ENCODE measurements at regions not wholly inside any gene's neighbourhood (a gene's known extent, or its start where the extent isn't known, plus 50 kb on each side); places are given as distances from the start of the nearest gene placed in this dataset.
A peak's percentile ranks its signal among the peaks of the same experiment; 100 is the strongest.

DNA sequence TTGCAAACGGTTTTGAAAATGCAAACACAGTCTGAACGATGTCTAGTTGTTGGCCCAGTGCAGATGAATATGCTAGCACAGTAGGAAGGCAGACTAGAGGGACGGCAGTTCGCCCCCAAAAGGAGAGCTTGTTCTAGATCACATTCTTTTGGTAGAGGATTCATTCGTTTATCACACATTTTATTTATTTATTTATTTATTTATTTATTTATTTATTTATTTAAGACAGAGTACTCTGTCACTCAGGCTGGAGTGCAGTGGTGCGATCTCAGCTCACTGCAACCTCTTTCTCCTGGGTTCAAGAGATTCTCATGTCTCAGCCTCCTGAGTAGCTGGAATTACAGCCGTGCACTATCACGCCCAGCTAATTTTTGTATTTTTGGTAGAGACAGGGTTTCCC lies 59.4 kb upstream of the ZPBP start:
- no peak overlapping the region for H3K4me3 ChIP-seq (ENCODE audit: low read length)
- Mint-ChIP-seq H3K27me3 (no peaks in the 10 kb centered on the region), H3K9me3 (no peaks in the 10 kb centered on the region), H3K27ac (no peak overlapping the region), H3K36me3 (no peaks in the 10 kb centered on the region), H3K4me1 (peaks cover 30 to 51% (median 44%) of the 10 kb centered on the region in 3 donors), H3K4me3 (no peak overlapping the region)
- H3K4me1 ChIP-seq (ENCODE audit: insufficient read depth, low read length), result peaks cover 34% of the 10 kb centered on the region
- H3K27me3 ChIP-seq (ENCODE audit: insufficient read depth, low read length, poor library complexity, severe bottlenecking), result no peaks in the 10 kb centered on the region
- H3K36me3 ChIP-seq (ENCODE audit: insufficient read depth, low read length), result no peaks in the 10 kb centered on the region
- H3K9me3 ChIP-seq (ENCODE audit: low read length), result no peaks in the 10 kb centered on the region
- ChIA-PET POLR2A (no interaction called here), CTCF (interaction anchor here (1.5 to 1.7 kb wide), 2 partner anchors 53 to 316 kb away, joined by 4 to 9 read pairs; no protein-coding TSS in a partner anchor)
- no peak overlapping the region for H3K27ac ChIP-seq (ENCODE audit: low read depth, low read length)
- DNase-seq, result no peak

DNA sequence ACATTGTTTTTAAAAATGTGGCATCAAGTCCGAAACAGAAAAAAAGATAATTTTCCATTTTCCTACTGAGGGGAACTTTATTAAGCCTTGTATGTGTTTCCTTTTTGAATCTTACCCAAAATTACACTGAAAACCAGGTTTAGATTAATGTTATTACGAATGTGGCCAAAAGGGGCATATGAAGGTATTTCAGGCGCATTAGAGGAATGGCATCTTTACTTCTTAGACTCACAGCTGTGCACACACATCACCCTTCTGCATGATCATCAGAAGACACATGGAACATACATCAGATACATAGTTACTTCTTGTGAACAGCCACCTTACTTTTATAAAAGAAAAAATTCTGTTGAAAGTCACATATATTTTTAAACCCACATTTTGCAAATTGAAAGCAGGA lies 58.6 kb upstream of the ZPBP start:
- H3K4me1 Mint-ChIP-seq, result peaks cover 28 to 47% (median 37%) of the 10 kb centered on the region in 3 donors
- no peak overlapping the region for H3K4me3 Mint-ChIP-seq
- CTCF ChIA-PET, result interaction anchor here (1.5 to 1.7 kb wide), 2 partner anchors 54 to 317 kb away, joined by 4 to 9 read pairs; no protein-coding TSS in a partner anchor
- Histone ChIP-seq H3K36me3 (ENCODE audit: insufficient read depth, low read length) (no peaks in the 10 kb centered on the region), H3K4me1 (ENCODE audit: insufficient read depth, low read length) (peaks cover 33% of the 10 kb centered on the region), H3K27ac (ENCODE audit: low read depth, low read length) (no peak overlapping the region), H3K9me3 (ENCODE audit: low read length) (no peaks in the 10 kb centered on the region), H3K27me3 (ENCODE audit: insufficient read depth, low read length, poor library complexity, severe bottlenecking) (no peaks in the 10 kb centered on the region), H3K4me3 (ENCODE audit: low read length) (no peak overlapping the region)
- H3K9me3 Mint-ChIP-seq, result no peaks in the 10 kb centered on the region
- no peak for DNase-seq
- H3K27ac Mint-ChIP-seq, result no peak overlapping the region
- H3K36me3 Mint-ChIP-seq, result no peaks in the 10 kb centered on the region
- no peaks in the 10 kb centered on the region for H3K27me3 Mint-ChIP-seq
- POLR2A ChIA-PET, result no interaction called here

DNA sequence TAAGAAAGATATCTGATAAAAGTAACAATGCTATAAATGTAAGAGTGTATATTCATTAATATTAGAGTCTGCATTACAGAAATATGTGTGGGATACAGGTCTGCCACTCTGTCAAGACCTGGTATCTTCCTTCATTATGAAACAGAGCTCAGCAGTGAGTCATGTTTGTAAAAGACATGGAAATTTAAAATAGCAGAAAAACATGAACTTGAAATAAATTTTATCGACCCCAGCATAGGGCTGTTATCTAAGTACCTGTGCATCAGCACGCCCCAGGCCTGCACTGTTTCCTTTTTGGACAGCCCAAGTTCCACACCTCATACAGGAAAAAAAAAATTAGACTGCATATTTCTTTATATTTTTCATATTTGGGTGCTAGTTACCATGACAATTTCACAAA lies 58.0 kb upstream of the ZPBP start:
- H3K27me3 ChIP-seq (ENCODE audit: insufficient read depth, low read length, poor library complexity, severe bottlenecking), result no peaks in the 10 kb centered on the region
- Mint-ChIP-seq H3K27me3 (no peaks in the 10 kb centered on the region), H3K36me3 (no peaks in the 10 kb centered on the region), H3K4me1 (peaks cover 22 to 47% (median 34%) of the 10 kb centered on the region in 3 donors), H3K4me3 (no peak overlapping the region), H3K27ac (no peak overlapping the region), H3K9me3 (no peaks in the 10 kb centered on the region)
- no peak for DNase-seq
- CTCF ChIA-PET, result interaction anchor here (0.8 kb wide), 1 partner anchor 267 kb away, joined by 3 read pairs; no protein-coding TSS in a partner anchor
- H3K4me3 ChIP-seq (ENCODE audit: low read length), result no peak overlapping the region
- H3K27ac ChIP-seq (ENCODE audit: low read depth, low read length), result no peak overlapping the region
- H3K36me3 ChIP-seq (ENCODE audit: insufficient read depth, low read length), result no peaks in the 10 kb centered on the region
- POLR2A ChIA-PET, result no interaction called here
- peaks cover 29% of the 10 kb centered on the region for H3K4me1 ChIP-seq (ENCODE audit: insufficient read depth, low read length)
- H3K9me3 ChIP-seq (ENCODE audit: low read length), result no peaks in the 10 kb centered on the region

DNA sequence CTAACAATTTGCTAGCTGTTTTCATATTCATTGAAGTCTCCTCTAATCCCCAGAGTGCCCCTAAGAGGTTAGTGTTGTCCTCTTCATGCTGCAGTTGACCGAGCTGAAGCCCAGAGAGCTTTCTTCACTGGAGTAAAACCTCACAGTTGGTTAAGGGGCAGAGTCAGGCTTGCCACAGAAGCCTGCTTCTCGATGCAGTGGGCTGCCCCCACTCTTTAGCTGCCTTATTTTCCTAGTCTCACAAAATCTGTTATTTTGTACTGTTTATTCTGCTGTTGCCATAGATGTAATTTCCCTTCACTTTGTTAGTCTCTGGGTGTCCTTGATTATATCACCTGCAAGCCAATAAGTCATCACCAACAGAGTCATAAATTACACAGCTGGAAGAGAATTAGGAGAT lies 56.3 kb upstream of the ZPBP start:
- no peaks in the 10 kb centered on the region for H3K27me3 Mint-ChIP-seq
- Histone ChIP-seq H3K36me3 (ENCODE audit: insufficient read depth, low read length) (no peaks in the 10 kb centered on the region), H3K27me3 (ENCODE audit: insufficient read depth, low read length, poor library complexity, severe bottlenecking) (no peaks in the 10 kb centered on the region), H3K9me3 (ENCODE audit: low read length) (no peaks in the 10 kb centered on the region), H3K4me1 (ENCODE audit: insufficient read depth, low read length) (peaks cover 25% of the 10 kb centered on the region), H3K27ac (ENCODE audit: low read depth, low read length) (no peak overlapping the region), H3K4me3 (ENCODE audit: low read length) (no peak overlapping the region)
- CTCF ChIA-PET, result interaction anchor here (1.7 to 2.1 kb wide), 2 partner anchors 15 to 269 kb away, joined by 4 to 7 read pairs; no protein-coding TSS in a partner anchor
- no peaks in the 10 kb centered on the region for H3K9me3 Mint-ChIP-seq
- POLR2A ChIA-PET, result no interaction called here
- peak in 2 of 5 donors; percentile 16 to 23 for DNase-seq
- H3K36me3 Mint-ChIP-seq, result no peaks in the 10 kb centered on the region
- H3K4me1 Mint-ChIP-seq, result peaks cover 18 to 45% (median 41%) of the 10 kb centered on the region in 3 donors
- H3K27ac Mint-ChIP-seq, result peak overlapping the region in 6 of 8 donors; percentile 31 to 93 (median 68)
- no peak overlapping the region for H3K4me3 Mint-ChIP-seq

DNA sequence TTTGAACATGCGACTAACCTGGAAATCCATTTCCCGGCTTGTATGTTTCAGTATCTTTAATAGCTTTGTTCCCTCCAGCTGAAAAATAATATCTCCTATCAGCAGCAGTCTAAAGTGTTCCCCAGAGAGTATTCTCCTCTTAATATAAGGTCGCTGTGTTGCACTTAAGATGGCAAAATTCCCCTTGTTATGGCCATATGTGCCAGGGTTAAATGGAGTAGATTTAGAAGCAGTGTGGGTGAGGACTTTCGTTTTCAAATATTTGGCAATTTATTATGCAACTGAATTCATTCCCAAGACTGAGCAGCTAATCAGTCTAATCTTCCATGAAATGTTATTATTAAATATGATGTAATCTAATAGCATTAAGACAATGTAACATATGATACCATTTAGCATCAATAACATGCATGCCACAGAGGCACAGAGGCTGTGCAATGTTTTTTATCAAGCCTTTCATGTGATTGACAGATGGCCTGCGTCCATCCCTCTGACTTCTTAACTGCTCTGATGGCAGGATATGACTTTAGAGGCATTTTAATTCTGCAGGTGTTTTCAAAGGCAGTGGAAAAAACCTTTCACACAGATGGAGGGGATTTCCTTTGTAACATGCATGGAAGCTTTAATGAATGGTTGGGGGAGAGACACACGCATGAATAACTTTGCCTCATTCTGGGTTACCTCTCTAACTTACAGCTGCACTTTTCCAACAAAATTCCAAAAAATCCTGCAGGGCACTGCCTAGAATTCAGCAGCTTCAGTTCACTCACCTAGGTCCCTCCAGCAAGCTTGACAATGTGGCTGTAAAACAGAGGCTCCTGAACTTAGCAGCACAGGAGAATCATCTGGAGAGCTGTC lies 55.1 kb upstream of the ZPBP start:
- H3K27me3 Mint-ChIP-seq, result no peaks in the 10 kb centered on the region
- Histone ChIP-seq H3K4me1 (ENCODE audit: insufficient read depth, low read length) (peaks cover 25% of the 10 kb centered on the region), H3K36me3 (ENCODE audit: insufficient read depth, low read length) (no peaks in the 10 kb centered on the region), H3K9me3 (ENCODE audit: low read length) (no peaks in the 10 kb centered on the region), H3K4me3 (ENCODE audit: low read length) (no peak overlapping the region), H3K27ac (ENCODE audit: low read depth, low read length) (no peak overlapping the region), H3K27me3 (ENCODE audit: insufficient read depth, low read length, poor library complexity, severe bottlenecking) (no peaks in the 10 kb centered on the region)
- peak overlapping the region in 5 of 8 donors; percentile 24 to 92 (median 76) for H3K27ac Mint-ChIP-seq
- H3K4me1 Mint-ChIP-seq, result peaks cover 18 to 45% (median 41%) of the 10 kb centered on the region in 3 donors
- no peaks in the 10 kb centered on the region for H3K9me3 Mint-ChIP-seq
- no peak overlapping the region for H3K4me3 Mint-ChIP-seq
- ChIA-PET CTCF (interaction anchor here (1.1 to 2.1 kb wide), 6 partner anchors 8 to 270 kb away, joined by 3 to 7 read pairs (median 4); no protein-coding TSS in a partner anchor), POLR2A (no interaction called here)
- DNase-seq, result peak in 2 of 5 donors; percentile 24 to 64
- H3K36me3 Mint-ChIP-seq, result no peaks in the 10 kb centered on the region

DNA sequence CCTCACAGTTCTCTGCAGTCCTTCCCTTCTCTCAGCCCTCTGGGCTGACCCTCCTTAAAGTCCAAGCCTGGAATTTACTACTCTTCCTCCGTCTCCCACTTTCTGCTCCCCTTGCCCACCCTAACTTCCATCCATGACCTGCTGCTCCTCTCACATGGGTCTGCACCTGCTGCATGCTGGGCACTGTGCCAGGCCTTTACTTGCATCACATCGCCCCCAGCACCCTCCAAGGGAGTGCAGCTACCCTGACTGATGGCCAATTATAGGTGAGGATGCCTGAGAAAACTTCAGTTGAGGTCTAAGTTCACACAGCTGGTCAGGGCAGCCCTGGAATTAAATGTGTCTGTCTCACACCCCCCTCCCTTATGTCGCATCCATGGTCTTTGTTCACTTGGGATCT lies 53.6 kb upstream of the ZPBP start:
- no peak overlapping the region for H3K27ac ChIP-seq (ENCODE audit: low read depth, low read length)
- CTCF ChIA-PET, result interaction anchor here (0.5 to 1.3 kb wide), 3 partner anchors 59 to 271 kb away, joined by 3 to 4 read pairs (median 3); no protein-coding TSS in a partner anchor
- peaks cover 20 to 49% (median 47%) of the 10 kb centered on the region in 3 donors for H3K4me1 Mint-ChIP-seq

DNA sequence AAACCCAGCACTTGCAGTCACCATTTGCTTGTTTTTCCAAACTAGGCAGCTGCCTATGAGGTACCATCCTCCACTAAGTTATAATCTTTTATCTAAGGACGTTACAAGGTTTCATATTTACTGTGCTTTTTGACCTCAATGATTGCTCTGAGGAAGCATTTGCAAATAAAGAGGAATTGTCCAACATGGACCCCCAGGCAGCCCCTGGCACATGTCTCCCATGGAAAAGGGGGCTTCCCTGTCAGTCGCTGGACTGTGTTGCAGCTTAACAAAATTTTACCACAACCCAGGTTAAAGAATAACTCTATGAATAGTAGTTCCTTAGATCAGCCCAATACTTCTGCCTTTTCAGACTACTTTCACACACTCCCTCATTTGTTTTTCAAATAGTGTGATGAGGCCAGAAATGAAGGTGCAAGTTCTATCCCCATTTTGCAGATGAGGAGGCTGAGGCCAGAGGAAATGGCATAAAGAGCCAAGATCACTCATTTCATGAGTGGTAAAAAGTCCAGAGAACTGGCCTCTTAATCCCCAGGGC lies 52.8 kb upstream of the ZPBP start:
- Mint-ChIP-seq H3K4me1 (peaks cover 20 to 52% (median 43%) of the 10 kb centered on the region in 3 donors), H3K27ac (peak overlapping the region in 1 of 8 donors; percentile 57), H3K36me3 (no peaks in the 10 kb centered on the region), H3K27me3 (peaks cover 0 to 6% of the 10 kb centered on the region in 2 donors), H3K4me3 (no peak overlapping the region), H3K9me3 (no peaks in the 10 kb centered on the region)
- H3K27ac ChIP-seq (ENCODE audit: low read depth, low read length), result no peak overlapping the region
- CTCF ChIA-PET, result interaction anchor here (0.8 to 4.9 kb wide), 4 partner anchors 59 to 272 kb away, joined by 3 to 39 read pairs (median 4); no protein-coding TSS in a partner anchor
- H3K9me3 ChIP-seq (ENCODE audit: low read length), result no peaks in the 10 kb centered on the region
- H3K36me3 ChIP-seq (ENCODE audit: insufficient read depth, low read length), result no peaks in the 10 kb centered on the region
- peaks cover 29% of the 10 kb centered on the region for H3K4me1 ChIP-seq (ENCODE audit: insufficient read depth, low read length)
- DNase-seq, result no peak
- H3K4me3 ChIP-seq (ENCODE audit: low read length), result no peak overlapping the region
- H3K27me3 ChIP-seq (ENCODE audit: insufficient read depth, low read length, poor library complexity, severe bottlenecking), result no peaks in the 10 kb centered on the region
- POLR2A ChIA-PET, result no interaction called here

More for the DNA sequence above, 53.6 kb upstream of the ZPBP start:
- H3K9me3 ChIP-seq (ENCODE audit: low read length), result no peaks in the 10 kb centered on the region
- Mint-ChIP-seq H3K27ac (peak overlapping the region in 2 of 8 donors; percentile 36 to 51), H3K9me3 (no peaks in the 10 kb centered on the region), H3K27me3 (no peaks in the 10 kb centered on the region), H3K4me3 (no peak overlapping the region), H3K36me3 (no peaks in the 10 kb centered on the region)
- peaks cover 29% of the 10 kb centered on the region for H3K4me1 ChIP-seq (ENCODE audit: insufficient read depth, low read length)
- no peaks in the 10 kb centered on the region for H3K27me3 ChIP-seq (ENCODE audit: insufficient read depth, low read length, poor library complexity, severe bottlenecking)
- H3K36me3 ChIP-seq (ENCODE audit: insufficient read depth, low read length), result no peaks in the 10 kb centered on the region
- POLR2A ChIA-PET, result no interaction called here
- H3K4me3 ChIP-seq (ENCODE audit: low read length), result no peak overlapping the region
- DNase-seq, result no peak

DNA sequence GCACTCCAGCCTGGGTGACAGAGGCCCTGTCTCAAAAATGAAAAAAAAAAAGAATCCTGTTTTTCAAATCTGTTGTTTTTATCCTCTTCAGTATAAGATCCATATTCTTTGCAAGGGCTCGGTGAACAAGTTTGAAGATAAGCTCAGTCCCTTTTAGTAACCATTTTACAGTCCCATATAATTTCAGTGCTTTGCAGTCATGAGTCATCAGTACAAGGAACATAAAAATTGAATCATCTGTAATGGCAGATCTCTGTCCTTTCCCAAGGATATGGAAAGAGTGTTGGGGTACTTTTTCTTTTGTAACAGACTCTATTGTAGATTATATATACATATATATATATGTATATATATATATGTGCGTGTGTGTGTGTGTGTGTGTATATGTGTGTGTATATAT lies 52.2 kb upstream of the ZPBP start:
- H3K4me1 ChIP-seq (ENCODE audit: insufficient read depth, low read length), result peaks cover 29% of the 10 kb centered on the region
- CTCF ChIA-PET, result interaction anchor here (0.8 to 4.9 kb wide), 4 partner anchors 60 to 272 kb away, joined by 3 to 39 read pairs (median 4); no protein-coding TSS in a partner anchor
- H3K36me3 Mint-ChIP-seq, result no peaks in the 10 kb centered on the region
- no peak overlapping the region for H3K4me3 ChIP-seq (ENCODE audit: low read length)
- no peak overlapping the region for H3K27ac ChIP-seq (ENCODE audit: low read depth, low read length)
- no peak for DNase-seq
- H3K36me3 ChIP-seq (ENCODE audit: insufficient read depth, low read length), result no peaks in the 10 kb centered on the region
- no peaks in the 10 kb centered on the region for H3K9me3 ChIP-seq (ENCODE audit: low read length)
- H3K27me3 Mint-ChIP-seq, result peaks cover 0 to 9% of the 10 kb centered on the region in 2 donors
- H3K27ac Mint-ChIP-seq, result no peak overlapping the region
- no peaks in the 10 kb centered on the region for H3K9me3 Mint-ChIP-seq
- no peaks in the 10 kb centered on the region for H3K27me3 ChIP-seq (ENCODE audit: insufficient read depth, low read length, poor library complexity, severe bottlenecking)
- POLR2A ChIA-PET, result no interaction called here
- H3K4me1 Mint-ChIP-seq, result peaks cover 20 to 46% (median 42%) of the 10 kb centered on the region in 3 donors
- no peak overlapping the region for H3K4me3 Mint-ChIP-seq
